Spleen (tissue), 7 donors: ENCODE measurements at regions not wholly inside any gene's neighbourhood (a gene's known extent, or its start where the extent isn't known, plus 50 kb on each side); places are given as distances from the start of the nearest gene placed in this dataset.

Source experiments
- POLR2A ChIP-seq, 3 donors: fragments of 450-650 bp; IDR thresholded peaks; one replicate each; pipeline ENCODE4 v1.5.1; 2017; ENCODE audit warnings: antibody characterized with exemption in 3 of 3, mild to moderate bottlenecking in 1 of 3
- POLR2AphosphoS5 ChIP-seq, 3 donors: sonication (generic); formaldehyde crosslinking; IDR thresholded peaks; one replicate each; pipeline ENCODE4 v1.5.1; 2017; ENCODE audit warnings: antibody characterized with exemption in 3 of 3
- TF ChIP-seq, protein P1 (sequence below), 11 experiments: fragments of 200-600 bp in 7 of 11; fragments of 450-650 bp in 4 of 11; sonication (generic) in 4 of 11; IDR thresholded peaks in 8 of 11; conservative IDR thresholded peaks in 3 of 11; 1 replicate in 7 of 11; 2 replicates in 4 of 11; pipeline versions ENCODE4 v1.4.0 to v1.8.0; 2016 to 2021; ENCODE audit warnings: antibody characterized with exemption in 11 of 11, inconsistent platforms in 4 of 11, mild to moderate bottlenecking in 1 of 11
- donor health status: DM: no; HTN: no; CAD: no; lungs with moderate emphysema.
- donor health status: DM: no; HTN: no; CAD: no.
- donor health status: DM: no; HTN: no; CAD: no.

DNA sequence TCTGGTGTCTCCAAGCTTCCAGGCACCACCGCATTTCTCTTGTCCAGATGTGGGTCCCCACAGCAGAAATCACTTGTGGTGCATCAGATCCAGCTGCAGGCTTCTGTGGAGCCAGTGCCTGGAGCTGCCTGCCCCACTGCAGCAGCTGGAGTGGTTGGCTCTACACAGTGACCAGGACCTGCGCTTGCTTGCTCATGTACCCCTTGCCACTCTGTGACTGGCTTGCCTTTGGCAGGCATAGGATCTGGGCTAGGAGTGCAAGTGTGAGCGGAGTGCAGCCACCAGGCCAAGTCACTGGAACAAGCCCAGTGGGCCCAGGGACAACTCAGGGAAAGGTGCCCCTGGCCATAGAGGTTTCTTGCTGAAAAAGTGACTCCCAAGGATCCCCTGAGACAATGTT lies 1400.0 kb upstream of the ALCAM start:
- TF ChIP-seq, protein P1, sequence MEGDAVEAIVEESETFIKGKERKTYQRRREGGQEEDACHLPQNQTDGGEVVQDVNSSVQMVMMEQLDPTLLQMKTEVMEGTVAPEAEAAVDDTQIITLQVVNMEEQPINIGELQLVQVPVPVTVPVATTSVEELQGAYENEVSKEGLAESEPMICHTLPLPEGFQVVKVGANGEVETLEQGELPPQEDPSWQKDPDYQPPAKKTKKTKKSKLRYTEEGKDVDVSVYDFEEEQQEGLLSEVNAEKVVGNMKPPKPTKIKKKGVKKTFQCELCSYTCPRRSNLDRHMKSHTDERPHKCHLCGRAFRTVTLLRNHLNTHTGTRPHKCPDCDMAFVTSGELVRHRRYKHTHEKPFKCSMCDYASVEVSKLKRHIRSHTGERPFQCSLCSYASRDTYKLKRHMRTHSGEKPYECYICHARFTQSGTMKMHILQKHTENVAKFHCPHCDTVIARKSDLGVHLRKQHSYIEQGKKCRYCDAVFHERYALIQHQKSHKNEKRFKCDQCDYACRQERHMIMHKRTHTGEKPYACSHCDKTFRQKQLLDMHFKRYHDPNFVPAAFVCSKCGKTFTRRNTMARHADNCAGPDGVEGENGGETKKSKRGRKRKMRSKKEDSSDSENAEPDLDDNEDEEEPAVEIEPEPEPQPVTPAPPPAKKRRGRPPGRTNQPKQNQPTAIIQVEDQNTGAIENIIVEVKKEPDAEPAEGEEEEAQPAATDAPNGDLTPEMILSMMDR (IDR thresholded peaks at IDR 0.05 in 8 of 11, conservative IDR thresholded peaks at IDR 0.05 in 3 of 11): no peak
- TF ChIP-seq POLR2A (IDR thresholded peaks at IDR 0.05): no peak
- no peak for TF ChIP-seq POLR2AphosphoS5 (IDR thresholded peaks at IDR 0.05)
